Mucosa of rectum (tissue), 2 donors: ENCODE measurements at regions not wholly inside any gene's neighbourhood (a gene's known extent, or its start where the extent isn't known, plus 50 kb on each side); places are given as distances from the start of the nearest gene placed in this dataset.

ENCODE experiments used
- H3K27ac ChIP-seq, 2 donors: one replicate each; pipeline ENCODE4 v1.7.0; 2013; ENCODE audit warnings: inconsistent platforms in 2 of 2, low read depth in 2 of 2, low read length in 2 of 2
- H3K27me3 ChIP-seq, 2 donors: one replicate each; pipeline ENCODE4 v1.7.0; 2013; ENCODE audit warnings: low read length in 2 of 2; ENCODE audit not compliant: control insufficient read depth in 2 of 2, insufficient read depth in 2 of 2
- H3K36me3 ChIP-seq, 2 donors: one replicate each; pipeline ENCODE4 v1.7.0; 2013; ENCODE audit warnings: low read length in 2 of 2; ENCODE audit not compliant: control insufficient read depth in 2 of 2, insufficient read depth in 2 of 2
- H3K4me1 ChIP-seq, 2 donors: one replicate each; pipeline ENCODE4 v1.7.0; 2013; ENCODE audit warnings: low read length in 2 of 2, mild to moderate bottlenecking in 1 of 2; ENCODE audit not compliant: control insufficient read depth in 2 of 2, insufficient read depth in 2 of 2
- H3K4me3 ChIP-seq, 2 donors: one replicate each; pipeline ENCODE4 v1.7.0; 2013; ENCODE audit warnings: low read length in 2 of 2
- H3K9ac ChIP-seq, 2 donors: one replicate each; pipeline ENCODE4 v1.7.0; 2013; ENCODE audit warnings: low read length in 2 of 2, low read depth in 1 of 2, mild to moderate bottlenecking in 1 of 2
- H3K9me3 ChIP-seq, 2 donors: one replicate each; pipeline ENCODE4 v1.7.0; 2013; ENCODE audit warnings: low read length in 2 of 2; ENCODE audit not compliant: control insufficient read depth in 2 of 2
- donor health status: healthy.
- donor health status: Normal muscosa, but diverticular disease.

- H3K4me3 ChIP-seq: no peak overlapping the region
- no peak overlapping the region for H3K27ac ChIP-seq
- H3K9me3 ChIP-seq: no peaks in the 10 kb centered on the region
- H3K9ac ChIP-seq: no peak overlapping the region
- H3K27me3 ChIP-seq: no peaks in the 10 kb centered on the region
- H3K4me1 ChIP-seq: no peaks in the 10 kb centered on the region
- no peaks in the 10 kb centered on the region for H3K36me3 ChIP-seq
Measured at GRCh38 chr9:1775230-1775629, 239.9 kb upstream of the SMARCA2 start.

- Histone ChIP-seq H3K27me3 (no peaks in the 10 kb centered on the region), H3K36me3 (no peaks in the 10 kb centered on the region), H3K9me3 (no peaks in the 10 kb centered on the region), H3K4me1 (no peaks in the 10 kb centered on the region), H3K9ac (no peak overlapping the region), H3K27ac (no peak overlapping the region), H3K4me3 (no peak overlapping the region)
Measured at GRCh38 chr9:1776668-1777067, 238.5 kb upstream of the SMARCA2 start.

- Histone ChIP-seq H3K27ac (no peak overlapping the region), H3K9ac (no peak overlapping the region), H3K4me3 (no peak overlapping the region), H3K27me3 (no peaks in the 10 kb centered on the region), H3K4me1 (no peaks in the 10 kb centered on the region), H3K36me3 (no peaks in the 10 kb centered on the region), H3K9me3 (no peaks in the 10 kb centered on the region)
Measured at GRCh38 chr9:1791191-1791590, 224.0 kb upstream of the SMARCA2 start.

GRCh38 chr9:1794547-1795270 is 220.4 kb upstream of the SMARCA2 start:
- Histone ChIP-seq H3K9me3 (no peaks in the 10 kb centered on the region), H3K36me3 (no peaks in the 10 kb centered on the region), H3K27ac (no peak overlapping the region), H3K9ac (no peak overlapping the region), H3K27me3 (no peaks in the 10 kb centered on the region), H3K4me1 (no peaks in the 10 kb centered on the region), H3K4me3 (no peak overlapping the region)

- H3K27me3 ChIP-seq: no peaks in the 10 kb centered on the region
- no peak overlapping the region for H3K27ac ChIP-seq
- H3K36me3 ChIP-seq: no peaks in the 10 kb centered on the region
- no peak overlapping the region for H3K4me3 ChIP-seq
- no peaks in the 10 kb centered on the region for H3K9me3 ChIP-seq
- no peak overlapping the region for H3K9ac ChIP-seq
- H3K4me1 ChIP-seq: no peaks in the 10 kb centered on the region
Measured at GRCh38 chr9:1804128-1804865, 210.8 kb upstream of the SMARCA2 start.

- Histone ChIP-seq H3K27ac (no peak overlapping the region), H3K9me3 (no peaks in the 10 kb centered on the region), H3K4me1 (no peaks in the 10 kb centered on the region), H3K9ac (no peak overlapping the region), H3K4me3 (no peak overlapping the region), H3K36me3 (no peaks in the 10 kb centered on the region), H3K27me3 (no peaks in the 10 kb centered on the region)
Measured at GRCh38 chr9:1829719-1830118, 185.4 kb upstream of the SMARCA2 start.

GRCh38 chr9:1832960-1833359 is 182.2 kb upstream of the SMARCA2 start:
- H3K27ac ChIP-seq: no peak overlapping the region
- H3K4me3 ChIP-seq: no peak overlapping the region
- H3K9me3 ChIP-seq: no peaks in the 10 kb centered on the region
- no peak overlapping the region for H3K9ac ChIP-seq
- no peaks in the 10 kb centered on the region for H3K4me1 ChIP-seq
- H3K27me3 ChIP-seq: no peaks in the 10 kb centered on the region
- no peaks in the 10 kb centered on the region for H3K36me3 ChIP-seq

- no peaks in the 10 kb centered on the region for H3K9me3 ChIP-seq
- no peak overlapping the region for H3K27ac ChIP-seq
- H3K4me3 ChIP-seq: no peak overlapping the region
Measured at GRCh38 chr9:1837453-1838084, 177.6 kb upstream of the SMARCA2 start.

GRCh38 chr9:1839909-1840308 is 175.2 kb upstream of the SMARCA2 start:
- Histone ChIP-seq H3K4me3 (no peak overlapping the region), H3K36me3 (no peaks in the 10 kb centered on the region), H3K9ac (no peak overlapping the region), H3K27ac (no peak overlapping the region), H3K4me1 (no peaks in the 10 kb centered on the region), H3K27me3 (no peaks in the 10 kb centered on the region), H3K9me3 (no peaks in the 10 kb centered on the region)

More at GRCh38 chr9:1837453-1838084, 177.6 kb upstream of the SMARCA2 start:
- Histone ChIP-seq H3K36me3 (no peaks in the 10 kb centered on the region), H3K9ac (no peak overlapping the region), H3K27me3 (no peaks in the 10 kb centered on the region), H3K4me1 (no peaks in the 10 kb centered on the region)

- no peaks in the 10 kb centered on the region for H3K27me3 ChIP-seq
- H3K27ac ChIP-seq: no peak overlapping the region
- no peak overlapping the region for H3K9ac ChIP-seq
Measured at GRCh38 chr9:1845425-1845824, 169.7 kb upstream of the SMARCA2 start.

More at GRCh38 chr9:1845425-1845824, 169.7 kb upstream of the SMARCA2 start:
- H3K36me3 ChIP-seq: no peaks in the 10 kb centered on the region
- no peaks in the 10 kb centered on the region for H3K9me3 ChIP-seq
- H3K4me3 ChIP-seq: no peak overlapping the region
- no peaks in the 10 kb centered on the region for H3K4me1 ChIP-seq
